ENCODE measurements at regions not wholly inside any gene's neighbourhood (a gene's known extent, or its start where the extent isn't known, plus 50 kb on each side); places are given as distances from the start of the nearest gene placed in this dataset.
A peak's percentile ranks its signal among the peaks of the same experiment; 100 is the strongest.

DNA sequence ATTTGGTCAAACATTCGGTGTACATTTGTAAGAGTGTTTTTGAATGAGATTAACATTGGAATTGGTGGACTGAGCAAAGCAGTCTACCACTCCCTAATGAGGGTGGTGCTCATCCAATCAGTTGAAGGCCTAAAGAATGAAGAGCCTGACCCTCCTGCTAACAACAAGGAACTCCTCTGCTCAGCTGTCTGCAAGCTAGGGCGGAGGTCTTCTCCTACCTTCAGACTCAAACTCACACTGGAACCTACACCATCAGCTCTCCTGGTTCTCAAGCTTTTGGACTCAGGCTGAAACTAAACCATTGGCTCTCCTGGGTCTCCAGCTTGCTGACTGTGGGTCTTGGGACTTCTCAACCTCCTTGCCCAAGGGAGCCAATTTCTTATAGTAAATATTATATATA is 55.5 kb upstream of the NPAS2 start:
- no peak for DNase-seq (ENCODE audit: low read depth, low spot score)

DNA sequence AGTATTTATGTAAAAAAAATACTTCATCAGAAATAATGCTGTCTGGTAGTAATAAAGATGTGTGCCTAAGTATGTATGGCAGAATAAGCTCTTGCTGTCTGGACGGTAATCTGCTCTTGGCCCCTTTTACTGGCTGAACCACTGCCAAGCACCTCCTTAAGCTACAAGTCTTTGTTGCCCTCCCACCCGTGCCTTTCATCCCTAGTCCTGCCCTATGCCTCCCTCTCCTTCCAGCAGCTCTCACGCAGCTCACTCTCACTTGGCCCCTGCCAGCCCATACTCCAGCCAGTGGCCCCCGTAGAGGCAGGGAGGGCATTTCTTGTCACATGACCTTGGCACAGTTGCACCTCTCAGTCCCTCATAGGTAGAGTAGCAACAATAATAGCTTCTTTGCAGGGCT is 54.5 kb upstream of the NPAS2 start:
- no peak for DNase-seq (ENCODE audit: low read depth, low spot score)

DNA sequence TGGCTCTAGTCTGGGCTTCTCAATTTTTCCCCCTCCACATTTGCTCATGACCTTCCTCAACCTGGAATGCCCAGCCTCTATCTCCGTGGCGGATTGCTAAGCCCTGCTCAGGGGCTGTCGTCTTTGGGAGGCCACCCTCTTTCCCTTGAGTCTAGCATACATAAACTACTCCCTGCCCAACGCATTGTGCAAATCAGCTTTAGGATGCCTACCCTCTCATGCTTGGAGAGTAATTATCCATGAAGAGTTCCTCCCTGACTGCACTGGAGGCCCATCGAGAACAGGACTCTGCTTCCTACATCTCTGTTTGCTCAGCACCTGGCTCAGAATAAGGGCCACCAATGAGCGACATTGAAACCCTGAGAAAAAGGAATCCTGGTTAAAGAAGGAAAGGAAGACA is 53.7 kb upstream of the NPAS2 start:
- no peak for DNase-seq (ENCODE audit: low read depth, low spot score)

DNA sequence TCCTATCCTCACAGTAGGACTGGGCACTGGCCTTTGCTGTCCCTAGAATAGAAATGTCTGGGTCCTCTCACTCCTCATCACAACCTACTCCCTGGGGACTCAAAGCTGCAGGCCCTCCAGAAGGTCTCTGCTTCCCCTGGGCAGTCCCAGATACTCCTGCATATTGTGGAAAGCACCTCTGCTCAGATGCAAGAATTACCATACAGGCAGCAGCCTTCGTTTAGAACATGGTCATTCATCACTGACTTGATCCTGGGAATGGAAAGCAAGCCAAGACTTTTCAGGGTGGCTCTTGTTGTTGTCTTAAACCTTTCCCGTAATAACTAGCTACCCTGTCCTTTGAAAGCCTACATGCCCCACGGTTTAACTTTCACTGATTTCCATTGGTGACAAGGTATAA is 53.1 kb upstream of the NPAS2 start:
- peak; percentile 57 for DNase-seq (ENCODE audit: low read depth, low spot score)

DNA sequence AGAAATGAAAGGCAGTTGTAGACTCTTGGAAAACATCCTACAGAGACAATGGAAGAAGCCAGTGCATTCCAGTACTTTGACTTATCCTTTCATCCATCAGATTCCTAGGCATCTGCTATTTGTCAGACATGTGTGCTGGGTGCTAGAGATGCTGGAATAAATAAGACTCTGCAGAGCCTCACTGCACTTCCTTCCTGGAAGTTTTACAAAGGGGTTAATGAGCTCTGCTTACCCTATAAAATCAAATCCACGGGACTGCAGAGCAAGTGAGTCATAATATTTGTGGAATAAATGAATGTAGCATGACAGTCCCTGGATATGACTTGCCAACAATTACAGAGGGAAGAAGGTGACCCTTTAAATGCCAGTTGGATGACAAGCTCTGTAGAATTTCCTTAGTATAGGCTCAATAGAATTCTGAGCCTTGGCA is 52.7 kb upstream of the NPAS2 start:
- peak; percentile 46 for DNase-seq (ENCODE audit: low read depth, low spot score)

DNA sequence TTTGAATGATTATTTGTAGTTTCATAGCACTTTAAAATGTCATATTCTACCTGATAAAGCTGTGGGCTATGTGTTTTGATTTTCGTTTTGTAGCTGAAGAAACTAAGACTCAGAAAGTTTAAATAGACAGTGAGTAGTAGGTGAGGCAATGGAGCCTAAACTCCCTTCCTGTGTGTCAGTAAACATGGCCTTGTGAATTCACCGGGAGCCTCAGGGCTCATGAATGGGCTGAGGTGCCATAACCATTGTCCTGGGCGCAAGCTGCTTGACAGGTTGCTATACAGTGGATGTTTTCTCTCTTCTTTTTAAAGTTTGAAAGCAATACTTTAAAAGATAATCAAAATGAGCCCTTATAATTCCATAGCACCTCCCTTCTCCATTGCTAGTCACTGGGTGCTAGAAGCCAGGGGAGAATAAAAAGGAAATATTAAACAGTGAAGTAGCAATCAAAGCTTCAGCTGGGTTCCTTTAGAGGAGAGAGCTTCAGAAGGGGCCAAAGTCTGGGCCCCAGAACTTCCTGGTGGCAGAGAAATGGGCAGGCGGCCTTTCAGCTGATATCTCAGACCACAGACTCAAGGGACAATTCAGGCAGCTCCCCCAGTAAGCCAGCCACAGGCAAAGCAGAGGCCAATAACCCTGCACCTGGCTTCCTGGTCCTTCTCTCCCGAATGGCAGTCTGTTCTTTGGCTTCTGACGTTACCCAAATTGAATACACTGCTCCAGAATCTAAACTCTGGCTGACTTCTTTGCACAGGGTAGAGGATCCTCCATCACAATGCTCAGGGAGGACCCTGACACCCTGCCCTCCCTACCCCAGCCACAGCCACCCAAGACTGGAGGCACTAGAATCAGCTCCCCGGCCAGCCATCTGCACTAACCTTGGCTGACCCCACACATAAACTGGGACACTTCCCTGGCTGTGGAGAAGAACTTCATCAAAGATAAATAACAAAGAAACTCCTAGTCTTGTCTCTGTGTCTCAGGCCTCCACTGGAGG is 51.8 kb upstream of the NPAS2 start:
- no peak for DNase-seq (ENCODE audit: low read depth, low spot score)

Measured in astrocyte of the hippocampus (primary cell).